ENCODE measurements at regions not wholly inside any gene's neighbourhood (a gene's known extent, or its start where the extent isn't known, plus 50 kb on each side); places are given as distances from the start of the nearest gene placed in this dataset.
A peak's percentile ranks its signal among the peaks of the same experiment; 100 is the strongest.

DNA sequence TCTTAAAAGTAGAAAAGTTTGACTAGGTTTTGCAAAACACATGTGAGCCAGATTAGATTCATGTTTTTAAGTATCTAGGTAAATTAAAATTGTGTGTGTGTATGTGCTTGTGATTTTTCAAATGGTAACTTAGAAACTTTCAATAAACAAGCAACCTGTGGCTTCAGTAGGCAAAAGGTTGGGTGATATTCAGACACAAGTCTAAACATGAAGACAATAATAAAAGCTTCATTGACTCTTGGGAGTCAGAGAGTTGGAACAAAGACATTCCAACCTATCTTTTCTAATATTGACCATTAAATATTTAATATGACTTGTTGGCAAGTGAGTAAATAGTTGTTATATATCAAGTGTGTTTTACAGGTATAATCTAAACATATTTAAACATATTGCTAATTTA lies 1049.6 kb upstream of the ADGRL4 start:
- in situ Hi-C loops (cut with HindIII; ENCODE audit: extremely low pct_ligation_motif_present, low pct_unique_long_range_greater_than_20kb) (no loop called here), intact Hi-C loops (cut with micrococcal nuclease; ENCODE audit: unreplicated experiment) (no loop called here)
- FAIRE-seq, result no peak
- CTCF ChIA-PET (ENCODE audit: low intra/inter-chr PET ratio, low total read pairs), result no interaction called here
- no peak overlapping the region for H3K9ac ChIP-seq (ENCODE audit: insufficient read depth, low read depth, low read length)
- H3K79me2 ChIP-seq (ENCODE audit: insufficient read depth, low read length), result no peaks in the 10 kb centered on the region
- no peak overlapping the region for H3K4me2 ChIP-seq (ENCODE audit: low read depth, low read length)
- POLR2A ChIA-PET, result no interaction called here
- H3K4me3 ChIP-seq (replicated peaks in 1 of 3; ENCODE audit: insufficient read depth in 1 of 3, low read depth in 2 of 3, low read length in 3 of 3), result no peak overlapping the region
- no peaks in the 10 kb centered on the region for H4K20me1 ChIP-seq (ENCODE audit: insufficient read depth, low read length)
- no peak for ATAC-seq
- H2AFZ ChIP-seq (ENCODE audit: low read length), result no peak overlapping the region
- H3K27me3 ChIP-seq (ENCODE audit: control insufficient read depth in 1 of 2, insufficient read depth in 2 of 2, low read length in 2 of 2), result no peaks in the 10 kb centered on the region
- no peak for DNase-seq (ENCODE audit: low spot score)
- H3K36me3 ChIP-seq (replicated peaks in 1 of 2; ENCODE audit: control insufficient read depth in 1 of 2, insufficient read depth in 2 of 2, low read length in 2 of 2), result no peaks in the 10 kb centered on the region
- H3K9me3 ChIP-seq (ENCODE audit: low read length), result peaks cover 41% of the 10 kb centered on the region
- BruUV-seq (replicated peaks), result no TSS peak
- no peaks in the 10 kb centered on the region for H3K4me1 ChIP-seq (ENCODE audit: insufficient read depth, low read length)
- H3K27ac ChIP-seq (ENCODE audit: extremely low read length, insufficient read depth, low read length), result no peak overlapping the region
- TF ChIP-seq RNF2 (conservative IDR thresholded peaks at IDR 0.05; ENCODE audit: low read depth), result no peak
- no peak for TF ChIP-seq MTERF4 (CRISPR knock-in tag; IDR thresholded peaks at IDR 0.05)
- TF ChIP-seq MYPOP (CRISPR knock-in tag; IDR thresholded peaks at IDR 0.05), result no peak
- no peak for TF ChIP-seq ZNF205 (CRISPR knock-in tag; IDR thresholded peaks at IDR 0.05)
- no peak for TF ChIP-seq SRSF9 (IDR thresholded peaks at IDR 0.05; ENCODE audit: borderline replicate concordance, insufficient read depth, low read depth, low read length, poor library complexity, severe bottlenecking)
- no peak for TF ChIP-seq ZC3H13 (CRISPR knock-in tag; IDR thresholded peaks at IDR 0.05)
- TF ChIP-seq ZNF441 (CRISPR knock-in tag; IDR thresholded peaks at IDR 0.05; ENCODE audit: borderline replicate concordance), result no peak
- no peak for TF ChIP-seq RBFOX2 (IDR thresholded peaks at IDR 0.05; ENCODE audit: low read depth, low read length)

GRCh38 chr1:80054129-80054528 lies 1047.6 kb upstream of the ADGRL4 start:
- no peak overlapping the region for H3K9ac ChIP-seq (ENCODE audit: insufficient read depth, low read depth, low read length)
- in situ Hi-C loops (cut with HindIII; ENCODE audit: extremely low pct_ligation_motif_present, low pct_unique_long_range_greater_than_20kb) (no loop called here), intact Hi-C loops (cut with micrococcal nuclease; ENCODE audit: unreplicated experiment) (no loop called here)
- no peak for ATAC-seq
- 35% methylated on average over 6 of the region's 7 CpGs for WGBS (ENCODE audit: low lambda C conversion rate)
- H3K79me2 ChIP-seq (ENCODE audit: insufficient read depth, low read length), result no peaks in the 10 kb centered on the region
- no peaks in the 10 kb centered on the region for H3K27me3 ChIP-seq (ENCODE audit: control insufficient read depth in 1 of 2, insufficient read depth in 2 of 2, low read length in 2 of 2)
- no peak overlapping the region for H2AFZ ChIP-seq (ENCODE audit: low read length)
- H3K4me3 ChIP-seq (replicated peaks in 1 of 3; ENCODE audit: insufficient read depth in 1 of 3, low read depth in 2 of 3, low read length in 3 of 3), result no peak overlapping the region
- H3K4me2 ChIP-seq (ENCODE audit: low read depth, low read length), result no peak overlapping the region
- ChIA-PET CTCF (ENCODE audit: low intra/inter-chr PET ratio, low total read pairs) (no interaction called here), POLR2A (no interaction called here)
- no peak for FAIRE-seq
- no TSS peak for BruUV-seq (replicated peaks)
- H4K20me1 ChIP-seq (ENCODE audit: insufficient read depth, low read length), result no peaks in the 10 kb centered on the region
- no peak for DNase-seq (ENCODE audit: low spot score)
- H3K9me3 ChIP-seq (ENCODE audit: low read length), result peaks cover 46% of the 10 kb centered on the region
- no peak overlapping the region for H3K27ac ChIP-seq (ENCODE audit: extremely low read length, insufficient read depth, low read length)
- TF ChIP-seq HHEX (CRISPR knock-in tag; IDR thresholded peaks at IDR 0.05), result no peak
- TF ChIP-seq SP4 (CRISPR knock-in tag; IDR thresholded peaks at IDR 0.05), result no peak
- TF ChIP-seq ZNF589 (CRISPR knock-in tag; conservative IDR thresholded peaks at IDR 0.05), result no peak
- no peak for TF ChIP-seq ZFP91 (CRISPR knock-in tag; IDR thresholded peaks at IDR 0.05; ENCODE audit: borderline replicate concordance)
- TF ChIP-seq RBM22 (optimal IDR thresholded peaks at IDR 0.05; ENCODE audit: low read length), result no peak
- TF ChIP-seq TSC22D2 (CRISPR knock-in tag; IDR thresholded peaks at IDR 0.05; ENCODE audit: borderline replicate concordance), result no peak
- TF ChIP-seq NFE2L2 (IDR thresholded peaks at IDR 0.05; ENCODE audit: low read length), result peak; percentile 73
- no peak for TF ChIP-seq ZNF563 (CRISPR knock-in tag; IDR thresholded peaks at IDR 0.05)
- TF ChIP-seq FOXK2 (IDR thresholded peaks at IDR 0.05), result no peak
- H3K4me1 ChIP-seq (ENCODE audit: insufficient read depth, low read length), result no peaks in the 10 kb centered on the region
- H3K36me3 ChIP-seq (replicated peaks in 1 of 2; ENCODE audit: control insufficient read depth in 1 of 2, insufficient read depth in 2 of 2, low read length in 2 of 2), result no peaks in the 10 kb centered on the region

All from HepG2 (cell line).